Panc1 (cell line): ENCODE measurements at regions not wholly inside any gene's neighbourhood (a gene's known extent, or its start where the extent isn't known, plus 50 kb on each side); places are given as distances from the start of the nearest gene placed in this dataset.

ENCODE experiments used
- CTCF ChIP-seq: fragments of 450-650 bp; IDR thresholded peaks from 2 replicates; pipeline ENCODE4 v1.5.1; 2017; ENCODE audit warnings: mild to moderate bottlenecking
- POLR2AphosphoS5 ChIP-seq: IDR thresholded peaks from 2 replicates; pipeline ENCODE4 v1.6.1; 2012; ENCODE audit warnings: mild to moderate bottlenecking, low read depth, low read length, moderate library complexity
- REST ChIP-seq, 2 experiments: IDR thresholded peaks; 2 replicates each; pipeline ENCODE4 v1.6.1; 2011 to 2012; ENCODE audit warnings: low read depth in 2 of 2, control low read depth in 1 of 2, low read length in 1 of 2, mild to moderate bottlenecking in 1 of 2, moderate library complexity in 1 of 2; ENCODE audit not compliant: insufficient read depth in 1 of 2
- TCF7L2 ChIP-seq: IDR thresholded peaks from 2 replicates; pipeline ENCODE4 v1.6.1; 2011; ENCODE audit warnings: mild to moderate bottlenecking, low read depth, low read length, inconsistent platforms

- no peak for TF ChIP-seq POLR2AphosphoS5
- no peak for TF ChIP-seq CTCF
- TF ChIP-seq REST (IDR thresholded peaks at IDR 0.05; ENCODE audit: insufficient read depth in 1 of 2, low read depth in 2 of 2, low read length in 1 of 2) = no peak
- TF ChIP-seq TCF7L2 = no peak
These were observed 130.8 kb upstream of the SMIM31 start for GRCh38 chr4:164623099-164623498.
